ENCODE measurements at regions not wholly inside any gene's neighbourhood (a gene's known extent, or its start where the extent isn't known, plus 50 kb on each side); places are given as distances from the start of the nearest gene placed in this dataset.
"Not testable (repeated sequence)": the region's sequence is repeated elsewhere in the genome, so short reads cannot be mapped to it uniquely, and the experiment has no call there.

DNA sequence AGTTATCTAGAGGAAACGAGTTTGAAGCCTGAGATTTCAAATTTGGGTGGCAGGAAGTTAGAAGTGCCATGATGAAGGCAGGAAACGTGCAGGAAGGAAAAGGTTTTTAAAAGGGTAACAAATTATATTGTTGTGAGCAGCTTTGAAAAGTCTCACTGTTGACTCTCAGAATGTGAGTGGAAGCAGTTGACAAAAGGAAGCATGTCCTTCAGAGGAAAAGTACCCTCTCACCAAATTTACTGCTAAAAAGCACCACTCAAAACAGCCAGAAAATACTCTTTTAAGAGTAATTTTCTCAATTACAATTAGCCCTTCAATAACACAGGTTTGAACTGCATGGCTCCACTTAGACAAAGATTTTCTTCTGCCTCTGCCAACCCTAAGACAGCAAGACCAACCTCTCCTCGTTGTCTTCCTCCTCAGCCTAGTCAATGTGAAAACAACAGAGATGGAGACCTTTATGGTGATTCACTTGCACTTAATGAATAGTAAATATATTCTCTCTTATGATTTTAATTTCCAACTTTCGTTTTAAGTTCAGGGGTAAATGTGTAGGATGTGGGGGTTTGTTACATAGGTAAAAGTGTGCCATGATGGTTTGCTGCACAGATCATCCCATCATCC is 117.1 kb upstream of the LIPC start:
- no peak for DNase-seq (ENCODE audit: extremely low read depth, low read depth)

GRCh38 chr15:58318517-58318916 is 113.3 kb upstream of the LIPC start:
- no peak for TF ChIP-seq CTCF (IDR thresholded peaks at IDR 0.05; ENCODE audit: low read depth, low read length)
- DNase-seq (ENCODE audit: extremely low read depth, low read depth), result no peak

More for the DNA sequence above, 117.1 kb upstream of the LIPC start:
- TF ChIP-seq CTCF (IDR thresholded peaks at IDR 0.05; ENCODE audit: low read depth, low read length), result no peak

DNA sequence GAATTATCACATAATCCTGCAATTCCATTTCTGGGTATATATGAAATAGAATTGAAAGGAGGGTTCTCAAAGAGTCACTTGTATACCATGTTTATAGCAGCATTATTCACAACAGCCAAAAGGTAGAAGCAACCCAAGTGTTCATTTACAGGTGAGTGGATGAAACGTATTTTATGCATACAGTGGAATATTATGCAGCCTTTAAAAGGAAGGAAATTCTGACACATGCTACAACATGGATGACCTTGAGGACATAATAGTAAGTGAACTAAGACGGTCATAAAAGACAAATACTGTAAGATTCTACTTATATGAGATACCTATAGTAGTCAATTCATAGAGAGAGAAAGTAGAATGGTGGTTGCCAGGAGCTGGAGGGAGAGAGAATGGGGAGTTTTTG is 110.8 kb upstream of the LIPC start:
- no peak for DNase-seq (ENCODE audit: extremely low read depth, low read depth)
- TF ChIP-seq CTCF (IDR thresholded peaks at IDR 0.05; ENCODE audit: low read depth, low read length), result no peak

- no peak for TF ChIP-seq CTCF (IDR thresholded peaks at IDR 0.05; ENCODE audit: low read depth, low read length)
- no peak for DNase-seq (ENCODE audit: extremely low read depth, low read depth)
These were observed 109.5 kb upstream of the LIPC start for GRCh38 chr15:58322253-58322652.

GRCh38 chr15:58323321-58323720 is 108.5 kb upstream of the LIPC start:
- not testable (repeated sequence) for DNase-seq (ENCODE audit: extremely low read depth, low read depth)

- no peak for DNase-seq (ENCODE audit: extremely low read depth, low read depth)
- TF ChIP-seq CTCF (IDR thresholded peaks at IDR 0.05; ENCODE audit: low read depth, low read length), result no peak
These were observed 107.3 kb upstream of the LIPC start for GRCh38 chr15:58324533-58324932.

DNA sequence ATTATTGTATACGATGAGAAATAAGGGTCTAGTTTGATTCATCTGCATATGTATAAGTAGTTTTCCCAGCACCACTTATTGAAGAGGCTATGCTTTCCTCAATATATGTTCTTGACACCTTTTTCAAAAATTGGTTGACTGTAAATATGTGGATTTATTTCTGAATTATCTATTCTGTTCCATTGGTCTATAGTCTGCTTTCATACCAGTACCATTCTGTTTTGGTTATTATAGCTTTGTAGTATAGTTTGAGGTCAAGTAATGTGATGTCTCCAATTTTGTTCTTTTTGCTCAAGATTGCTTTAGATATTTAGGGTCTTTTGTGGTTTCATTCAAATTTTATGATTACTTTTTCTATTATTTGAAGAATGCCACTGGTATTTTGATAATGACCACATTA is 103.8 kb upstream of the LIPC start:
- DNase-seq (ENCODE audit: extremely low read depth, low read depth), result no peak
- TF ChIP-seq CTCF (IDR thresholded peaks at IDR 0.05; ENCODE audit: low read depth, low read length), result no peak

- DNase-seq (ENCODE audit: extremely low read depth, low read depth), result no peak
These were observed 102.6 kb upstream of the LIPC start for GRCh38 chr15:58329211-58329610.

More at GRCh38 chr15:58329211-58329610, 102.6 kb upstream of the LIPC start:
- TF ChIP-seq CTCF (IDR thresholded peaks at IDR 0.05; ENCODE audit: low read depth, low read length), result no peak
